GM19438 (cell line): ENCODE measurements at regions not wholly inside any gene's neighbourhood (a gene's known extent, or its start where the extent isn't known, plus 50 kb on each side); places are given as distances from the start of the nearest gene placed in this dataset.

Source experiments
- ATAC-seq: cut with Tn5 transposase; IDR thresholded peaks from one replicate; pipeline ENCODE4 v1.9.1; 2021; ENCODE audit warnings: low read depth; ENCODE audit not compliant: unreplicated experiment

DNA sequence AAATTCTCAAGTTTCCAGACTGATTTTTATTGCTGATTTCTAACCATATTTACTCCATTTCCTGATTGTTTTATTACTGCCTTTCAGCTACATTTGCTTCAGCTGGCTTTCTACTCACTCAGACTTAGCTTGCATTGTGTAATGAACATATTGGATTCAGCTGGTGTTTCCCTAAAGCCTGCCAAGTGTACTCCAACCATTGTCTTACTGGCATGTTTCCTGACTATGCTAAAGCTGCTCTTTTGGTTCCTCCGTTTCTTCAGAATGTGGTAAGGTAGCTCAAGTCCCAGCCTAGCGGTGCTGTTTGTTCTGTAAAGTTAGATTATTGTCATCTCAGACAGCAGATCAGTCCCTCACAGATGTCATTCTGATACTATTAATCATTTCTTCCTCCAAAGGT lies 53.1 kb upstream of the GLRA2 start:
- ATAC-seq = no peak

DNA sequence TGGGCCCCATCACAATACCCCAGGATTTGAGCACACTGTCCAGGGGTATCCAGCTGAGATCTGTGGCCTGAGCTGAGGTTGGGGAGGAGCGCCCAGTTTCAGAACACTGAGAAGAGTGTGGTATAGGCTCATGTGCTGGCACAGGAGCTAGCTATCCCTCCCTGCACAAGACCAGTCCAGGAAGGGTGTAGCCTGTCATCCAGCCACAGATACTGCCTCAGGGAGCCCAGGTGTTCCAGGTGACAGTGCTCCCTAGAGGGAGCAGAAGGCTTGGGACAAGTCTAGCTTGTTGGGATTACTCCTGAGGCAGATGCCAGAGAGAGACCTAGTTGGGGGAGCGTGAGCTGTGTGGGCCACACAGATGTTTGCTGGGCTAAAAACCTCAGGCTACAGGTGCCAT lies 79.6 kb upstream of the GLRA2 start:
- no peak for ATAC-seq

DNA sequence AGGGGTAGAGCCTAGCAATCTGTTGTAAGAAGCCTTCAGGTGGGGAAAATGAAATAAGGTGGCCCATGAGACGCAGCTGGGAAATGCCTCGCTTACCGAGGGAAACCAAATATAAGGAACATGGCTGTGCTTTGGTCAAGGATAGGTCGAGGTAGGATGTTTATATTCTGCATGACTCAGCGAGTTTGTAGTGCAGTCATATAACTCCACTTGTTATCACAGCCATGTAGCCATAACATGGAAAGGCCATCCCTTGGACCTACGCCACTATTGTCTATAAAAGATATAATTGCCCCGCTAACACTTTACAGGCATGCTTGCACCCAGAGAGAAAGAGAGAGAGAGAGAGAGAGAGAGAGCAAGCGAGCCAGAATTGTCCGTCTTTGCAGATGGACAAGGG lies 80.9 kb upstream of the GLRA2 start:
- ATAC-seq = no peak

DNA sequence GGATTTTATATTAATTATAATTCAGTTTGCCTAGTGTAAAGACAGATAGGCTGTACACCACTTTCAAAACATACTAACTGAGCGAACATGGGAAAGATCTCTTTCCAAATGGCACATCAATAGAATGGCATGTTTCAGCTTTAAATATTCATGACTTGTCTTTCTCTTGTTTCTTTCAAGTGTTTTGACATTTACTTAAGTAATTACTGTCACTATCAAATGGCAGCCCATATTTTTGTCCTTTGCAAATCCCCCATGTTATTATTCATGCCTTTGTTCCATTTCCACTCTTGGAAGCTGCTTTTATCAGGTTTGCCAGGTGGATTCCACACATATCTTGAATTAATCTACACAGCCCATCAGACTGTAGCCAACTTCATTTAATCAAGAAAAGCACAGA lies 89.2 kb upstream of the GLRA2 start:
- no peak for ATAC-seq

DNA sequence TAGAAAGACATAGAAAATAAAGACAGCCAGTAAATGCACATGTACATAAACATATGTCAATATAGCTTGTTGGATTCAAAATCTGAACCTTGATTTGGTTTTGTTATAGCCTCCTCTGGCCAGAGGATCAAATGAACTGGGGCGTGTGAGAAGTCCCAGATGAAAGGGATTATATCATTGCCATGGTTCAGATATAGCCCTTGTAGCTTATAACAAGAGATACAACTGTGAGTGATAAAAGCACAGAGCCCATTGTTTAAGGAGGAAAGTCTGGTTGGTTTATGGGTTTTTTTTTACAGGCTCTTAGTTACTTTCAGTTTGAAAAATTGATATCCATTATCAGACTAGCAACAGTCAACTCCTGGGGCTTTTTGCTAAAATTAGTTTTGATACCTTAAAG lies 101.7 kb upstream of the GLRA2 start:
- ATAC-seq = no peak

DNA sequence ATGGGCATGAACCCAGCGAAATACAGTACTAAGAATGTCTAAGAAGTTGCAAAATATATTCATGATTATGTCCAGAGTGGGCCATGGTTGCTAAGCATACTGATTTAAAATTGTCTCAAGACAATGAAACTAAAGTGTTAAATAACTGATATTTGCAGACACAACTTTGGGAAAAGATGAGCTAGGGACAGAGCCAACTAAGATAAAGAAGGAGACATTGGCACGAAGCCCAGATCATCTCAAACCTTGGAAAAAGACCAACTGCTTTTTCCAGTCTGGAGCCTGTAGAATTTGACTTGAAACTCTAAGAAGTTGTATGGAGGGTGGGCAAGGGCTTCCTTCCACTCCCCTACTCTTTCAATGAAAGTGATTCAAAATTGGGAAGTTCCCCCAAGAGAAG lies 108.5 kb upstream of the GLRA2 start:
- no peak for ATAC-seq

DNA sequence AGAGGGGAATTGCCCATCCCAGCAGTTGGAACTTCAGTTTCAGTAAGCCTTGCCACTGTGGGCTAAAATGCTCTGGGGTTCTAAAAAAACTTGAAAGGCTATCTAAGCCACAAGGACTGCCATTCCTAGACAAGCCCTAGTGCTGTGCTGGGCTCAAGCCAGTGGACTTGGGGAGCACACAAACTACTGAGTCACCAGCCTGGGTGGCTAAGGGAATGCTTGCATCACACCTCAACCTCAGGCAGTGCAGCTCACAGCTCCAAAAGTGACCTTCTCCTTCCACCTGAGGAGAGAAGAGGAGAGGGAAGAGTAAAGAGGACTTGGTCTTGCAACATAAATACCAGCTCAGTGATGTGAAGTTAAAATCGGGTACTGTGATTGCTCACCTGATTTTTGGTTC lies 116.7 kb upstream of the GLRA2 start:
- no peak for ATAC-seq

DNA sequence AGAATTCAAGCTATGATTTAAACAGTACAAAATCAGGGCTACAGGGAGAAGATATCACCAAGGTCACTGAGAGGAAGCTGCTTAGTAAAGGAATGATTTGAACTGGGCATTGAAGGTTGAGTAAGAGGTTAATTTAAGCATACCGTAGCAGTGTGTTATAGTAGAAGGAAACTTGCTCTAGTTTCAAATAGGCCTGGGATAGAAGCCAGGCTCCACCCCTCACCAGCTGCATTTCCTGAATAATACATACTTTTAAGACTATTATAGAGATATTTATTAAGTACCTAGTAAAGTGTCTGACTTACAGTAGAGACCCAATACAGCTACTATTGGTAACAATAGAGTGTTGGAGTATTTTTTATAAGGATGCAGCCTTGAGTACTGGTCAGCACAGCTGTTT lies 118.0 kb upstream of the GLRA2 start:
- ATAC-seq = no peak

DNA sequence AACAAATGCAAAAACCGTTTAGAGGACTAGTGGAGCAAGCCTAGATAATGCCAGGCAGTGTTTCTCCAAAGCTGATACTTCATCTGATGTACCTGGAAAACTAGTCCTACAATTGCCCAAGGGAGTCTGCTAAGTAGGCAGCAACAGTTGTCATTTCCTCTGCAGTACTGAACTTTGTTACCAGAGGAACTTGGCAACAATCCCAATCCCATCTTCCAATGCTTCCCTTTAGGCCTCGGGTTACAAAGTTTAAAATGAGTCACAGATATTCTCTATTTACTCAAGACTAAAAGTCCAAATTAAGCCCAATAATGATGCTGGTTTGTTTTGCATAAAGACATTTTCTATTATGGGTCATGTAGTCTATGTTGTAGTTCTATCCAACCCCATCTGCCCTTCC lies 120.0 kb upstream of the GLRA2 start:
- ATAC-seq = no peak

DNA sequence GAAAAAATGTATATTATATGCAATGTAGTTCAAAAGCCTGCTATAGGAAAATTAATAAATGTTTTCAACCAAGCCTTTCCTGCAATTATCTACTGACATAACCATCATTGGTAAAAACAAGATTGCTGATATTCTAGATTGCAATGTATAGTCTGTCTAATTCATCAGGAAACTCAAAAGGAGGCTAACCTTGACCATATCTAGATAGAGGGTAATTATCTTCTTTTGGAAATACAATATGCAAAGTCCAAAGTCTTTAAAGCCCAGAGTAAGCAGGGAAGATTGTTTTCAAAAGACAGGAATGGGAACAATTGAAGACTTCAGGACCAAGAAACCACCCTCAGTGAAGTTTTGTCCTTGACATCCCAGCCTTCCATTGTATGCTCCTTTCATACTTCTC lies 123.1 kb upstream of the GLRA2 start:
- no peak for ATAC-seq

DNA sequence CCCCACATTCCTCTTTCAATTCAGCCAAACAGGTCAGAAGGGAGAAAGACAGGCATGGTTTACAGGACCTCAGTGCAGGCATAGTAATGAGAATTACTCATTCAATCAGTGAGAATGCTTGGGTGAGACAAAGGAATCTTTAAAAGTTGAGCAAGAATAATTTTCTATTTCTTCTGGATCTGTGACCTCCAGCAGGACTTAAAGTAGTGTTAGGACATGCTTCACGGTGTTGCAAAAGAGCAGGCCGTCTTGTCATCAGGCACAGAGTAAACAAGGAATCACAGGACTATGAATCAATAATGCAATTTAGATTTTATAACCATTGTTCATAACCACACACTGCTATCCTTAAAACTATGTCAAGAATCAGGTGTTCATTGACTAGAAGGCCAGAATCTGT lies 130.6 kb upstream of the GLRA2 start:
- no peak for ATAC-seq

DNA sequence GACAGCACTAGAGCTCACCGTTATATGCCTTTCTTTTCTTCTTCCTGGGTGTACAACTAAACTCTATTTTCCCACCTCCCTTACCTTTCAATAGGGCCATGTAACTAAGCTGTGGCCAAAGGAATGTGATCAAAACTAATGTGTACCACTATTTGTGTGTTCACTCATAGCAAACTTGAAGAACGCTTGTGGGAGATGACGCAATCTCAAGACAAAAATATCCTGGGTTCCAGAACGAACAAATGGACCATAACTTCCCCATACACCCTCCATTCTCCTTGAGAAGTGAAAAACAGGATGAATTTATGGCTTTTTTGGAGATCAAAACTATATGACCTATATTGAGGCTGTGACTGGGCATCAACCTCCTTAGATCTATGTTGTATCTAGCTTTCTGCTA lies 139.7 kb upstream of the GLRA2 start:
- ATAC-seq = no peak

DNA sequence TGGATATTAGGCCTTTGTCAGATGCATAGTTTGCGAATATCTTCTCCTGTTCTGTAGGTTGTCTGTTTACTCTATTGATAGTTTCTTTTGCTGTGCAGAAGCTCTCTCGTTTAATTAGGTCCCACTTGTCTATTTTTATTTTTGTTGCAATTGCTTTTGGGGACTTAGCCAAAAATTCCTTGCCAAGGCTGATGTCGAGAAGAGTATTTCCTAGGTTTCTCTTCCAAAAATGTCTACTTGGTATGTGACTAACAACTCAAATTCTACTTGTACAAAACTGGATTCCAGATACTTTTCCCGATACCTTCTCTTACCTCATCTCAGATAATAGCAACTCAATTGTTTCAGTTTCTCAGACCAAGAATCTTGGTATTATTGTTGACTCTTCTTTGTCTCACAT lies 142.4 kb upstream of the GLRA2 start:
- ATAC-seq = no peak

DNA sequence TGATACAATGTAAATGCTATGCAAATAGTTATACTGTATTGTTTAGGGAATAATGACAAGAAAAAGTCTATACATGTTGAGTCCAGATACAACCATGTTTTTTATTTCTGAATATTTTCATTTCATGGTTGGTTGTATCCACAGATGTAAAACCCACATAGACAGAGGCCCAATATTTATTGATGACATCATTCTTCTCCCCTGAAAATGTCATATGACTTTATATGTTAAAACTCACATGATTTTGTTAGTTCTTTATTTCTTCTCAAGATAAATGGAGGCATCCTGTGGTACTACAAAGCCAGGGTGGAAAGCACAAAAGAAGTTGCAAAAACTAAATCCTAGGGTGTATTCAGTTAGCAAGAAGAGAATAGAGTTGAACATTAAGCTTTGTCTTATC lies 149.3 kb upstream of the GLRA2 start:
- ATAC-seq = no peak

DNA sequence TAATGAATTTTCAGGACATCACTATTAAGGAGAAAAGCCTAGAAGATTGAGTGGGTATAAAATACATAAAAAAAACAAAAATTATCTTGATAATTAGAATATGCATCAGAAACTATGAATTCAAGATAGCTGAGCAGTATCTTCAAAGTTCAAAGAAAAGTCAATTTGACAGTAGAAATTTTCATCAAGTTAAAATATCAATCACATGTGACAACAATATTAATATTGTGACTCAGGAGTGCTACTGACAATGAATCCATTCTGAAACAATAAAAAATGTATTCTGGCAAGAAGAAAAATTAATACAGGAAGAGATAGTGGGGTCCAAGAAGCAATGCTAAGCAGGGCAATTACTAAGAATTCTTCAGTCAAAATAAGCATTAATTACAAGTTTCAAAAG lies 151.9 kb upstream of the GLRA2 start:
- no peak for ATAC-seq

DNA sequence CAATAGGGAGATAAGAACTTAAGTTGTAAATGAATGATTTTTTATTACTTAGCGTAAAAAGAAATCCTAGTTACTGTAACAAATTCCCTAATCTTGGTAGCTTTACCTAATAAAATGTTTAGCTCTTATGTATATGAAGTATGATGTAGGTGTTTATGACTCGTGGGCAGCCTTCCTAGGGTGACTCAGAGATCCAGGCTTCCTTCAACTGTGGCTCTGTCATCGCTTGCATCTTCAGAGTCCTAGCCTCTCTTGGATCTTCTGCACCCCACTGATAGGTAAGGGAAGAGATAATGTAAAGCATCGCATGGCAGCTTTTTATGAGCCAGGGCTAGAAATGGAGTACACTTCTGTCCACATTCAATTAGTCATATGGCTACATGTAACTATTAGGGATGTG lies 165.6 kb upstream of the GLRA2 start:
- no peak for ATAC-seq

DNA sequence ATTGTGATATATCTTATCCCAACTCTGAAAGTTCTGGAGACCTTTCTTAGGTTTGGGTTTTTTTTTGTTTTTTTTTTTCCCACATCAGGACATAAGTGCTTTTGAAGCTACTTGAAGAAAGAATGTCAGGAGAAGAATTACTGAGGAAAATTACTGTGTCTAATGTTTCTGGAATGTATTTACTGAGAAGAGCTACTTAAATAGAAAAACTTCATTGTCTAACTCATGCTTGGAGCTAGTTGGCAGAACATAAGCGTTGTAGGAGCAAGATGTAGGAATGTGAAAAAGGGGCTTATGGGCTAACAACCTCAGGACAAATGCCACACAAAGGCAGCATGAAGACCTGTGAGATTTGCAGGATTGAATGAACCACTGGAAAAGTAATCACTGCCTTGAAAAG lies 166.6 kb upstream of the GLRA2 start:
- no peak for ATAC-seq

DNA sequence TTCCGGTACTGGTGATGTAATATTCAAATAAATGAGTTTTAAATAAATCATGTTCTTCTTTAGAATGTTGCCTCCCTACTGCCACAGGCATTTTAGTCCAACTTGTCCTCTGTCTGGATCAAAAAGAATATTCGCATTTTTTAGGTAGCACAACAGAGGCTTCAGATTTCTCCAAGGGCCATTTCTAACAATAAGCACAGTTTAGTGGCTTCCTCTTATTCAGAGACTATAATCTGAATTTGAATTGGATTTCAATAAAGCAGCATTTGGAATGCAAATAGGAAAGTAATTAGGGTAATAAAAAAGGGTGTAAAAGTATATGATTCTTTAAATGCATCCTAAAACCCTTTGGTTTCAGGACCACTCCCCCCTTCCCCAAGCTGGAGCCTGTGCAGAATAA lies 167.9 kb upstream of the GLRA2 start:
- ATAC-seq = no peak

DNA sequence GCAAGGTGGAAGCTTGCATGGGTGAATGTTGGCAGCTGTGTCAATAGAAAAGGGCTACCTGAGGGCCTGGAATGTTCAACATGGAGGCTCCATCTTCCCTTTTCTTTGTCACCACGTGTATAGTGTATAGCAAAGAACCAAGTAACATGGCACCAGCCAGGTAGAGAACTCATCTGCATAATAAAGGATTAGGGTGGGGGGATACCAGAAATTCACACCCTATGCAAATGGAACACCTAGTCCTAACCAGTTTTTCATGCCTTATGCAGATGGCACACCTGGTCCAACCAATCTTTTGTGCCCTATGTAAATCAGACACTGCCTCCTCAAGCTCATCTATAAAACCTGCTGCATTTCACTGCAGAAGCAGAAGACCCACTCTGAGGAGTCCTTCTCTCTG lies 169.6 kb upstream of the GLRA2 start:
- no peak for ATAC-seq

DNA sequence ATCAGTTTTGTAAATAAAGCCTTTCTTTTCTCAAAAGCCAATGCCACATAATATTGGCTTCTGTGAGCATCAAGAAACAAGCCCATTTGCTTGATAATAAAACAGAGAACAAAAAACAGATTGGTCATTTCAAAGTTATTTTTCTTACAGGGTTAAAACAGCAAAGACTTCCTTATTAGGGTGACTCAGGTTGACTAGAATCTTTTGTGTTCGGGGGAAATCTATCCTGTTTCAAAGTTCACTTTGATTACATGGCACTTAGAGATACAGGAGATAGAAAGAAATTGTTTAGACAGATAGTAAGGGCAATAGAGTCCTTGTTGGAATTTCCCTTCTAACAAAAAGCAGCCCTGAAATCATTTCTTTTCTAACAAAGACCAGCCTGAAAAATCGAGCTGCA lies 170.0 kb upstream of the GLRA2 start:
- ATAC-seq = no peak

DNA sequence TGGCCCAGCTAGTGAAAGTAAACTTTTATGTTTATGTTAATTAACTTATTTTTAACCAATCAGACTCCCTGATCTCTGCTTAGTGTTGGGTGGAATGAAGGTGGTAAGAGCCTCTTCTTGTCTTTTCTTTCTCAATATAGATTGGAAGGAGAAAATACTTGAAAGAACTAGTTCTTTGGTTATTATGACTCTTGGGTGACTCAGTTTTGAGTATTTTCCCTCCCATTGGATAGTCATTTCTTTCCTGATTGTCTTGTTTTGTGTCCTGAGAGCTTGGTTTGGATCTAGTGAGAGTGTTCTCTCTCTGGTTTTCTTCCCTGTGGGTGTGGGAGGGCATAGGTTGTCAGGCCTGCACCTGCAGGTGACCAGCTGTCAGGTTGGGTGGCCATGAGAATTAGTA lies 172.0 kb upstream of the GLRA2 start:
- no peak for ATAC-seq

DNA sequence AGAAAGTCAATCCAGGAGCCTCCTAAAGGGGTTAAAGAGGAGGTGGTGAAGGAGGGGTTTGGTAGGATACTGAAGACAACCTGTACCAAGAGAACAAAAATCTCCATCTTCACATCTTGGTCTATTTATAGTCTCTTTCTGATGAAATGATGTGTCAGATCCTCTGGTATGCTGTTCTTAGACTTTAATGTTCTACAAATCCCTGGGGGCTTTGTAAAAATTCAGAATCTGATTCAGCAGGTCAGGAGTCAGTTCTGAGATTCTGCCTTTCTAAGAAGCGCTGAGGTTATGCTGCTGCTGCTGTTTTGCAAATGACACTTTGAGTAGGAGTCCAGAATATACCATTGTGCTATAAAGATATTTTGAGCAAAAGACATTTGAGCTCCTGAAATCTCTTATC lies 172.9 kb upstream of the GLRA2 start:
- no peak for ATAC-seq

DNA sequence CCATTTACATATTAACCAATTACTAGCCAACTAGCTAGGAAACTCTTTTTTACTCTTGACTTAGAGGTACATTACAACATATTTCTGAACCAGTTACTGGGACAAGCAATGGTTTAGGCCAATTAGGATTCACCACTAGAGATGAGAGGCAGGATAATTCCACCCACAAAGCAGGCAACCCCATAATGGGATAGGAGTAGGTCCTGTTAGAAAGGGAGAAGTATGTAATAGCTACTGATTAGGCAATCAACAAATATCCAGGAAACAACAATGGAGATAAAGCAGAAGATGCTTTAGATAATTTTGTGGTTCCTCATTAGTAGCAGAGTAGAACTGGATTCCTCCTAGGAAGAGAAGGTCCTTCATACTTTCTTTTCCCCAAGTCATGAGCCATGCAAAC lies 173.8 kb upstream of the GLRA2 start:
- ATAC-seq = no peak

DNA sequence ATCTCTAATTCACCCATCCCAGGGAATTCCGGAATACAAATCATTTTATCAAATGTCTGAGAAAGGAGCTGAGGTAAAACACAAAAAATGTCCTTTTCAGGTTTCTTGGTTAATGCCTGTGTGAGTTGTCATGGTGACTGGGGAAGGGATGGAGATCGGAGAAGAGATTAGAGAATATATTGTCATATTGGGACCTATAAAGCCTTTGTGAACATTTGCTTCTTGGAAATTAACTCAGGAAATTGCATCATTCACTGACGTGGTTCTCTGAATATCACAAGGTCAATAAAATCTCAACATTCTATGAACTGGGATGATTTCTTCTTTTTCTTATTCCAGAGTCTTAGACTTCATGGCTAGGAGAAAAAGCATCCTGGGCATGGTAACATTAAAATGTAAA lies 174.8 kb upstream of the GLRA2 start:
- no peak for ATAC-seq
